DND-41 (cell line): ENCODE measurements at regions not wholly inside any gene's neighbourhood (a gene's known extent, or its start where the extent isn't known, plus 50 kb on each side); places are given as distances from the start of the nearest gene placed in this dataset.

ENCODE experiments used
- ATAC-seq: fragments of 200-7000 bp; cut with Tn5 transposase; 3 replicates; pipeline ENCODE4 v1.9.1; 2021; ENCODE audit warnings: low read depth; ENCODE audit not compliant: insufficient read depth
- DNase-seq: peaks from one replicate; pipeline ENCODE4 v3.0.0-alpha.2; 2020
- H2AFZ ChIP-seq: 2 replicates; pipeline ENCODE4 v1.6.0; 2012; ENCODE audit warnings: low read depth, low read length
- H3K27ac ChIP-seq: 2 replicates; pipeline ENCODE4 v1.5.1; 2012; ENCODE audit warnings: low read length, inconsistent platforms
- H3K27me3 ChIP-seq: fragments of 200-600 bp; sonication (generic); 2 replicates; pipeline ENCODE4 v1.6.0; 2012; ENCODE audit warnings: low read length, mild to moderate bottlenecking, inconsistent platforms; ENCODE audit not compliant: insufficient read depth, poor library complexity
- H3K36me3 ChIP-seq: 2 replicates; pipeline ENCODE4 v1.5.1; 2012; ENCODE audit warnings: low read length, inconsistent platforms; ENCODE audit not compliant: insufficient read depth
- H3K4me1 ChIP-seq: 2 replicates; pipeline ENCODE4 v1.5.1; 2012; ENCODE audit warnings: mild to moderate bottlenecking, low read length; ENCODE audit not compliant: insufficient read depth
- H3K4me2 ChIP-seq: 2 replicates; pipeline ENCODE4 v1.6.0; 2012; ENCODE audit warnings: mild to moderate bottlenecking, moderate library complexity, low read length, inconsistent platforms; ENCODE audit not compliant: insufficient read depth
- H3K4me3 ChIP-seq, 2 experiments: fragments of 200-600 bp in 1 of 2; shearing (Covaris generic) in 1 of 2; 2 replicates each; pipeline ENCODE4 v1.5.1; 2012 to 2016; ENCODE audit warnings: inconsistent platforms in 2 of 2, low read length in 2 of 2, mild to moderate bottlenecking in 2 of 2, low read depth in 1 of 2, moderate library complexity in 1 of 2
- H3K79me2 ChIP-seq: 2 replicates; pipeline ENCODE4 v1.6.0; 2012; ENCODE audit warnings: low read length, inconsistent platforms; ENCODE audit not compliant: insufficient read depth
- H3K9ac ChIP-seq: 2 replicates; pipeline ENCODE4 v1.6.0; 2012; ENCODE audit warnings: low read depth, mild to moderate bottlenecking, inconsistent platforms, low read length, moderate library complexity
- H3K9me3 ChIP-seq: 2 replicates; pipeline ENCODE4 v1.5.1; 2012; ENCODE audit warnings: low read length, moderate library complexity, mild to moderate bottlenecking, inconsistent platforms; ENCODE audit not compliant: insufficient read depth, severe bottlenecking
- H4K20me1 ChIP-seq: 2 replicates; pipeline ENCODE4 v1.6.0; 2012; ENCODE audit warnings: low read length; ENCODE audit not compliant: insufficient read depth
- CTCF ChIP-seq: IDR thresholded peaks from 2 replicates; pipeline ENCODE4 v1.5.1; 2012; ENCODE audit warnings: borderline replicate concordance, low read length, moderate library complexity, mild to moderate bottlenecking; ENCODE audit not compliant: poor library complexity, severe bottlenecking; ENCODE audit errors: extremely low read depth
- EZH2 ChIP-seq: IDR thresholded peaks from 3 replicates; pipeline ENCODE4 v1.6.1; 2012; ENCODE audit warnings: borderline replicate concordance, low read depth, mild to moderate bottlenecking, moderate library complexity, low read length, inconsistent platforms; ENCODE audit not compliant: severe bottlenecking

- Histone ChIP-seq H3K4me3 (no peak overlapping the region), H3K9ac (peak overlapping the region; percentile 65), H3K36me3 (no peaks in the 10 kb centered on the region; the same call in 1 of the 2 replicates), H2AFZ (no peak overlapping the region), H3K4me1 (peaks cover 95% of the 10 kb centered on the region), H3K27me3 (no peaks in the 10 kb centered on the region), H4K20me1 (no peaks in the 10 kb centered on the region), H3K27ac (peak overlapping the region; percentile 98), H3K9me3 (no peaks in the 10 kb centered on the region), H3K4me2 (peak overlapping the region; percentile 49), H3K79me2 (no peaks in the 10 kb centered on the region)
- no peak for TF ChIP-seq EZH2
- TF ChIP-seq CTCF = no peak
- ATAC-seq = peak; percentile 79
- peak; percentile 92 for DNase-seq
Observed at GRCh38 chr3:162718697-162719096, 1222.1 kb downstream of the OTOL1 start.

GRCh38 chr3:162719684-162720341 is 1223.2 kb downstream of the OTOL1 start:
- H3K4me3 ChIP-seq = no peak overlapping the region
- peak overlapping the region; percentile 96 for H3K27ac ChIP-seq
- H3K79me2 ChIP-seq = no peaks in the 10 kb centered on the region
- H2AFZ ChIP-seq = no peak overlapping the region; the same call in 1 of the 2 replicates
- H3K4me2 ChIP-seq = peak overlapping the region; percentile 52
- no peaks in the 10 kb centered on the region for H3K27me3 ChIP-seq
- H3K36me3 ChIP-seq = no peaks in the 10 kb centered on the region; the same call in 1 of the 2 replicates
- peaks cover 94% of the 10 kb centered on the region for H3K4me1 ChIP-seq
- peak; percentile 11 for ATAC-seq
- no peak for TF ChIP-seq EZH2
- no peak for TF ChIP-seq CTCF
- H3K9me3 ChIP-seq = no peaks in the 10 kb centered on the region
- DNase-seq = no peak
- peak overlapping the region; percentile 65 for H3K9ac ChIP-seq
- no peaks in the 10 kb centered on the region for H4K20me1 ChIP-seq

GRCh38 chr3:162721736-162722135 is 1225.1 kb downstream of the OTOL1 start:
- H2AFZ ChIP-seq = peak overlapping the region; percentile 50
- H3K4me3 ChIP-seq = peak overlapping the region in 1 of 2 experiments; percentile 3; a peak in 1 of 4 replicates
- H3K79me2 ChIP-seq = no peaks in the 10 kb centered on the region
- ATAC-seq (no peak), DNase-seq (no peak)
- H4K20me1 ChIP-seq = no peaks in the 10 kb centered on the region
- H3K9me3 ChIP-seq = no peaks in the 10 kb centered on the region
- no peaks in the 10 kb centered on the region for H3K27me3 ChIP-seq
- no peaks in the 10 kb centered on the region for H3K36me3 ChIP-seq
- H3K27ac ChIP-seq = peak overlapping the region; percentile 96
- peak overlapping the region; percentile 65 for H3K9ac ChIP-seq
- H3K4me2 ChIP-seq = peak overlapping the region; percentile 52
- TF ChIP-seq EZH2 (no peak), CTCF (no peak)
- peaks cover 76% of the 10 kb centered on the region for H3K4me1 ChIP-seq
